NCI-H1105 treated with DMSO at 0.1 percent for 48 hours (cell line): ENCODE measurements at regions not wholly inside any gene's neighbourhood (a gene's known extent, or its start where the extent isn't known, plus 50 kb on each side); places are given as distances from the start of the nearest gene placed in this dataset.

Experiments
- DNase-seq: peaks from one replicate; lab custom pipeline; 2025; lab: John Stamatoyannopoulos, UW

GRCh38 chr22:27293721-27294445 is 507.7 kb downstream of the MN1 start:
- no peak for DNase-seq

GRCh38 chr22:27295040-27295439 is 506.5 kb downstream of the MN1 start:
- DNase-seq, result no peak

GRCh38 chr22:27295605-27296004 is 506.0 kb downstream of the MN1 start:
- no peak for DNase-seq

GRCh38 chr22:27296091-27296675 is 505.4 kb downstream of the MN1 start:
- no peak for DNase-seq

GRCh38 chr22:27297125-27297524 is 504.4 kb downstream of the MN1 start:
- no peak for DNase-seq

GRCh38 chr22:27298332-27298731 is 503.2 kb downstream of the MN1 start:
- no peak for DNase-seq

GRCh38 chr22:27298742-27299141 is 502.8 kb downstream of the MN1 start:
- DNase-seq, result no peak

- DNase-seq, result no peak
Measured at GRCh38 chr22:27299181-27300085, 502.1 kb downstream of the MN1 start.

GRCh38 chr22:27300536-27301285 is 500.8 kb downstream of the MN1 start:
- DNase-seq, result no peak

- DNase-seq, result no peak
Measured at GRCh38 chr22:27302501-27302900, 499.1 kb downstream of the MN1 start.

- no peak for DNase-seq
Measured at GRCh38 chr22:27303718-27304117, 497.8 kb downstream of the MN1 start.

GRCh38 chr22:27306771-27307170 is 494.8 kb downstream of the MN1 start:
- DNase-seq, result no peak

GRCh38 chr22:27307545-27308247 is 493.9 kb downstream of the MN1 start:
- no peak for DNase-seq

- no peak for DNase-seq
Measured at GRCh38 chr22:27308513-27308912, 493.0 kb downstream of the MN1 start.

GRCh38 chr22:27309697-27310096 is 491.9 kb downstream of the MN1 start:
- no peak for DNase-seq

- DNase-seq, result no peak
Measured at GRCh38 chr22:27310966-27311697, 490.4 kb downstream of the MN1 start.

GRCh38 chr22:27311698-27312550 is 489.6 kb downstream of the MN1 start:
- no peak for DNase-seq

GRCh38 chr22:27312565-27312964 is 489.0 kb downstream of the MN1 start:
- DNase-seq, result no peak

- no peak for DNase-seq
Measured at GRCh38 chr22:27312966-27313855, 488.3 kb downstream of the MN1 start.
